HepG2 (cell line): ENCODE measurements at regions not wholly inside any gene's neighbourhood (a gene's known extent, or its start where the extent isn't known, plus 50 kb on each side); places are given as distances from the start of the nearest gene placed in this dataset.

ENCODE experiments used
- ATAC-seq: fragments of 200-7000 bp; cut with Tn5 transposase; 3 replicates; pipeline ENCODE4 v1.9.1; 2020; ENCODE audit warnings: mild to moderate bottlenecking, moderate library complexity
- BruUV-seq: library from RNA; stranded (reverse); fragments of 400-500 nt; replicated peaks from 2 replicates; lab custom pipeline; 2021; lab: Mats Ljungman, UMichigan
- CTCF ChIA-PET: fragments of 300-600 bp; formaldehyde crosslinking; extraction: SDS; loops from one replicate; lab custom pipeline; 2021; ENCODE audit warnings: low total read pairs, inconsistent platforms, low intra/inter-chr PET ratio; lab: Yijun Ruan, JAX
- POLR2A ChIA-PET: fragments of 350-600 bp; sonication (Branson Sonifier 250); formaldehyde crosslinking; loops from one replicate; lab custom pipeline; 2020; ENCODE audit warnings: antibody characterized with exemption, inconsistent platforms; lab: Yijun Ruan, JAX
- DNase-seq: peaks from one replicate; pipeline ENCODE4 v3.0.0-alpha.2; 2015; ENCODE audit warnings: low spot score
- FAIRE-seq: peaks from 3 replicates; lab custom pipeline; 2011; peaks lifted over from hg19 to GRCh38; lab: Jason Lieb, UNC
- H2AFZ ChIP-seq: one replicate; pipeline ENCODE4 v1.6.1; 2011; ENCODE audit warnings: low read length, inconsistent platforms
- H3K27ac ChIP-seq: fragments of 300-600 bp; 3 replicates; pipeline ENCODE4 v1.8.0; 2011; ENCODE audit warnings: mixed run types, mild to moderate bottlenecking, mixed read lengths, low read length, inconsistent platforms; ENCODE audit not compliant: insufficient read depth; ENCODE audit errors: extremely low read length
- H3K27me3 ChIP-seq, 2 experiments: fragments of 200-600 bp in 1 of 2; 2 replicates in 1 of 2; 3 replicates in 1 of 2; pipeline versions ENCODE4 v1.6.0 to v1.8.0; 2011; ENCODE audit warnings: low read length in 2 of 2, mild to moderate bottlenecking in 2 of 2, moderate library complexity in 2 of 2, inconsistent platforms in 1 of 2; ENCODE audit not compliant: insufficient read depth in 2 of 2, control insufficient read depth in 1 of 2
- H3K36me3 ChIP-seq, 2 experiments: fragments of 200-600 bp in 1 of 2; replicated peaks in 1 of 2; 2 replicates in 1 of 2; 3 replicates in 1 of 2; pipeline versions ENCODE4 v1.5.1 to v1.8.0; 2011; ENCODE audit warnings: low read length in 2 of 2, inconsistent platforms in 1 of 2; ENCODE audit not compliant: insufficient read depth in 2 of 2, control insufficient read depth in 1 of 2
- H3K4me1 ChIP-seq: 2 replicates; pipeline ENCODE4 v1.5.1; 2012; ENCODE audit warnings: low read length, inconsistent platforms; ENCODE audit not compliant: insufficient read depth
- H3K4me2 ChIP-seq: 2 replicates; pipeline ENCODE4 v1.6.0; 2011; ENCODE audit warnings: low read depth, low read length, inconsistent platforms
- H3K4me3 ChIP-seq, 3 experiments: fragments of 200-600 bp in 1 of 3; sonication (generic), shearing (Covaris generic) in 1 of 3; replicated peaks in 1 of 3; 2 replicates each; pipeline ENCODE4 v1.5.1; 2011 to 2016; ENCODE audit warnings: low read length in 3 of 3, inconsistent platforms in 2 of 3, low read depth in 2 of 3, mild to moderate bottlenecking in 2 of 3, control low read depth in 1 of 3, mixed read lengths in 1 of 3; ENCODE audit not compliant: insufficient read depth in 1 of 3
- H3K79me2 ChIP-seq: one replicate; pipeline ENCODE4 v1.6.1; 2011; ENCODE audit warnings: low read length, inconsistent platforms; ENCODE audit not compliant: insufficient read depth
- H3K9ac ChIP-seq: 2 replicates; pipeline ENCODE4 v1.6.0; 2011; ENCODE audit warnings: mild to moderate bottlenecking, low read depth, low read length, inconsistent platforms; ENCODE audit not compliant: insufficient read depth
- H3K9me3 ChIP-seq: 2 replicates; pipeline ENCODE4 v1.5.1; 2012; ENCODE audit warnings: mild to moderate bottlenecking, low read length
- H4K20me1 ChIP-seq: 2 replicates; pipeline ENCODE4 v1.6.0; 2011; ENCODE audit warnings: inconsistent platforms, mild to moderate bottlenecking, low read length, moderate library complexity; ENCODE audit not compliant: insufficient read depth
- ATF4 ChIP-seq, 2 experiments: fragments of 450-650 bp in 1 of 2; sonication (generic) in 1 of 2; formaldehyde crosslinking; IDR thresholded peaks; 2 replicates each; pipeline versions ENCODE4 v1.5.0 to v1.8.0; 2020 to 2022; ENCODE audit warnings: mild to moderate bottlenecking in 1 of 2, missing genetic modification reagents in 1 of 2
- ATF7 ChIP-seq, 2 experiments: fragments of 450-650 bp in 1 of 2; sonication (generic) in 1 of 2; formaldehyde crosslinking in 1 of 2; IDR thresholded peaks; 2 replicates each; pipeline versions ENCODE4 v1.4.0 to v1.6.1; 2016 to 2020; ENCODE audit warnings: antibody characterized with exemption in 1 of 2, mild to moderate bottlenecking in 1 of 2, missing genetic modification reagents in 1 of 2
- CEBPB ChIP-seq: IDR thresholded peaks from 2 replicates; pipeline ENCODE4 v1.6.1; 2011; ENCODE audit warnings: low read depth, low read length, improper control_type of control experiment, borderline replicate concordance
- CEBPG ChIP-seq: IDR thresholded peaks from 2 replicates; pipeline ENCODE4 v1.6.1; 2016
- GZF1 ChIP-seq: sonication (generic); formaldehyde crosslinking; IDR thresholded peaks from 2 replicates; pipeline ENCODE4 v1.5.1; 2020; ENCODE audit warnings: mild to moderate bottlenecking, missing genetic modification reagents
- KDM2A ChIP-seq: sonication (generic); formaldehyde crosslinking; IDR thresholded peaks from 2 replicates; pipeline ENCODE4 v1.4.0; 2020; ENCODE audit warnings: low read depth, missing genetic modification reagents, borderline replicate concordance
- NBN ChIP-seq: fragments of 450-650 bp; conservative IDR thresholded peaks from 2 replicates; pipeline ENCODE4 v1.6.1; 2017
- NR1H2 ChIP-seq: sonication (generic); formaldehyde crosslinking; IDR thresholded peaks from 2 replicates; pipeline ENCODE4 v1.8.1; 2022; ENCODE audit warnings: low read depth, missing genetic modification reagents, borderline replicate concordance
- SKI ChIP-seq: fragments of 450-650 bp; IDR thresholded peaks from one replicate; pipeline ENCODE4 v1.6.1; 2018; ENCODE audit warnings: mild to moderate bottlenecking; ENCODE audit not compliant: partially characterized antibody
- TAF15 ChIP-seq: fragments of 200-400 bp; formaldehyde crosslinking; IDR thresholded peaks from one replicate; pipeline ENCODE4 v1.6.1; 2018; ENCODE audit warnings: mild to moderate bottlenecking, low read depth, low read length; ENCODE audit not compliant: poor library complexity, severe bottlenecking
- TBP ChIP-seq: sonication (generic); formaldehyde crosslinking; IDR thresholded peaks from 2 replicates; pipeline ENCODE4 v1.5.0; 2020; ENCODE audit warnings: missing genetic modification reagents
- ZBTB4 ChIP-seq: sonication (generic); formaldehyde crosslinking; IDR thresholded peaks from 2 replicates; pipeline ENCODE4 v1.4.0; 2020; ENCODE audit warnings: missing genetic modification reagents, mild to moderate bottlenecking, borderline replicate concordance
- WGBS: methylation state at CpG from one replicate; pipeline ENCODE4 v1.1.6; 2017; ENCODE audit warnings: low lambda C conversion rate; 5-methylcytosine and 5-hydroxymethylcytosine counted together
- in situ Hi-C: cut with HindIII; loops from 2 replicates; pipeline ENCODE4 v1.10.0; 2017; ENCODE audit warnings: low pct_unique_long_range_greater_than_20kb; ENCODE audit not compliant: extremely low pct_ligation_motif_present
- intact Hi-C: fragments of 100-400 bp; cut with micrococcal nuclease; formaldehyde crosslinking; loops from one replicate; pipeline ENCODE4 v1.10.0; 2022; ENCODE audit not compliant: unreplicated experiment

GRCh38 chr15:62365795-62366442, 200.8 kb upstream of the C2CD4B start:
- BruUV-seq, result no TSS peak
- Histone ChIP-seq H3K36me3 (no peaks in the 10 kb centered on the region), H3K4me2 (no peak overlapping the region), H3K4me3 (no peak overlapping the region), H3K4me1 (0 out of 2 replicates have a peak, but pooled peaks cover 8% of the 10 kb centered on the region), H3K9ac (no peak overlapping the region), H3K27ac (no peak overlapping the region), H3K9me3 (no peaks in the 10 kb centered on the region), H2AFZ (no peak overlapping the region), H3K27me3 (peaks cover 1 to 20% of the 10 kb centered on the region in 2 experiments; a peak in 4 of 5 replicates), H3K79me2 (no peaks in the 10 kb centered on the region), H4K20me1 (no peaks in the 10 kb centered on the region)
- POLR2A ChIA-PET, result no interaction called here
- FAIRE-seq (no peak), DNase-seq (peak; percentile 30), ATAC-seq (peak; percentile 24; the same call in 1 of the 3 replicates)
- 22% methylated on average over 4 of the region's 4 CpGs for WGBS
- TF ChIP-seq SKI, result no peak
- TF ChIP-seq KDM2A (CRISPR knock-in tag), result no peak
- peak in 1 of 2 experiments; percentile 50; a peak in 1 of 4 replicates for TF ChIP-seq ATF4 (CRISPR knock-in tag; IDR thresholded peaks at IDR 0.05)
- no peak for TF ChIP-seq TAF15
- 0 out of 2 replicates have a peak, but pooled peaks have one; percentile 19 for TF ChIP-seq CEBPG
- in situ Hi-C loops (no loop called here), intact Hi-C loops (no loop called here)
- CTCF ChIA-PET, result no interaction called here

GRCh38 chr15:62369454-62369853, 204.4 kb upstream of the C2CD4B start:
- 3% methylated on average over 7 of the region's 7 CpGs for WGBS
- Histone ChIP-seq H3K9ac (no peak overlapping the region), H3K27me3 (peaks cover 2 to 9% of the 10 kb centered on the region in 2 experiments; a peak in 2 of 5 replicates), H3K36me3 (no peaks in the 10 kb centered on the region), H3K4me2 (no peak overlapping the region), H3K27ac (no peak overlapping the region), H3K79me2 (no peaks in the 10 kb centered on the region), H3K9me3 (no peaks in the 10 kb centered on the region), H3K4me1 (0 out of 2 replicates have a peak, but pooled peaks cover 8% of the 10 kb centered on the region), H3K4me3 (no peak overlapping the region), H4K20me1 (no peaks in the 10 kb centered on the region), H2AFZ (no peak overlapping the region)
- ATAC-seq (no peak), FAIRE-seq (no peak), DNase-seq (no peak)
- in situ Hi-C loops (no loop called here), intact Hi-C loops (no loop called here)
- CTCF ChIA-PET, result no interaction called here
- no TSS peak for BruUV-seq
- TF ChIP-seq NR1H2 (no peak), CEBPB (peak; percentile 47; the same call in 1 of the 2 replicates), ZBTB4 (CRISPR knock-in tag) (no peak), NBN (no peak), ATF7 (IDR thresholded peaks at IDR 0.05) (0 out of 2 replicates have a peak, but pooled peaks have one; percentile 6), ATF7 (CRISPR knock-in tag; IDR thresholded peaks at IDR 0.05) (no peak), TBP (no peak), GZF1 (peak; percentile 98)
- POLR2A ChIA-PET, result no interaction called here
